ENCODE measurements at regions not wholly inside any gene's neighbourhood (a gene's known extent, or its start where the extent isn't known, plus 50 kb on each side); places are given as distances from the start of the nearest gene placed in this dataset.
"Not testable (repeated sequence)": the region's sequence is repeated elsewhere in the genome, so short reads cannot be mapped to it uniquely, and the experiment has no call there.

GRCh38 chr5:113723021-113723420 lies 209.5 kb downstream of the YTHDC2 start:
- no peak for DNase-seq

GRCh38 chr5:113735751-113736150 lies 222.3 kb downstream of the YTHDC2 start:
- DNase-seq, result no peak

GRCh38 chr5:113742176-113742575 lies 228.7 kb downstream of the YTHDC2 start:
- DNase-seq, result no peak

- DNase-seq, result no peak
Measured at GRCh38 chr5:113742639-113743038, 229.1 kb downstream of the YTHDC2 start.

GRCh38 chr5:113748403-113748802 lies 234.9 kb downstream of the YTHDC2 start:
- DNase-seq, result no peak

- no peak for DNase-seq
Measured at GRCh38 chr5:113749334-113749733, 235.8 kb downstream of the YTHDC2 start.

- DNase-seq, result not testable (repeated sequence)
Measured at GRCh38 chr5:113753182-113753581, 239.7 kb downstream of the YTHDC2 start.

GRCh38 chr5:113755516-113755915 lies 242.0 kb downstream of the YTHDC2 start:
- no peak for DNase-seq

GRCh38 chr5:113757508-113757907 lies 244.0 kb downstream of the YTHDC2 start:
- no peak for DNase-seq

GRCh38 chr5:113759505-113759904 lies 246.0 kb downstream of the YTHDC2 start:
- no peak for DNase-seq

GRCh38 chr5:113760486-113760885 lies 247.0 kb downstream of the YTHDC2 start:
- no peak for DNase-seq

GRCh38 chr5:113761594-113761993 lies 248.1 kb downstream of the YTHDC2 start:
- no peak for DNase-seq

- no peak for DNase-seq
Measured at GRCh38 chr5:113764382-113764781, 250.9 kb downstream of the YTHDC2 start.

GRCh38 chr5:113766827-113767226 lies 253.3 kb downstream of the YTHDC2 start:
- DNase-seq, result not testable (repeated sequence)

- no peak for DNase-seq
Measured at GRCh38 chr5:113770648-113771047, 257.2 kb downstream of the YTHDC2 start.

- DNase-seq, result no peak
Measured at GRCh38 chr5:113771483-113771882, 258.0 kb downstream of the YTHDC2 start.

- DNase-seq, result no peak
Measured at GRCh38 chr5:113776168-113776567, 262.7 kb downstream of the YTHDC2 start.

GRCh38 chr5:113776832-113777525 lies 263.5 kb downstream of the YTHDC2 start:
- no peak for DNase-seq

GRCh38 chr5:113778147-113778546 lies 264.7 kb downstream of the YTHDC2 start:
- DNase-seq, result no peak

GRCh38 chr5:113788141-113788655 lies 274.7 kb downstream of the YTHDC2 start:
- DNase-seq, result no peak

GRCh38 chr5:113789769-113790168 lies 276.3 kb downstream of the YTHDC2 start:
- DNase-seq, result no peak

- no peak for DNase-seq
Measured at GRCh38 chr5:113792806-113793205, 279.3 kb downstream of the YTHDC2 start.

GRCh38 chr5:113794981-113795380 lies 281.5 kb downstream of the YTHDC2 start:
- no peak for DNase-seq

GRCh38 chr5:113800686-113801085 lies 287.2 kb downstream of the YTHDC2 start:
- no peak for DNase-seq

GRCh38 chr5:113804264-113804663 lies 290.8 kb downstream of the YTHDC2 start:
- no peak for DNase-seq
